GM18505 (cell line): ENCODE measurements at regions not wholly inside any gene's neighbourhood (a gene's known extent, or its start where the extent isn't known, plus 50 kb on each side); places are given as distances from the start of the nearest gene placed in this dataset.

Source experiments
- ATAC-seq: cut with Tn5 transposase; IDR thresholded peaks from one replicate; pipeline ENCODE4 v1.9.1; 2021; ENCODE audit not compliant: unreplicated experiment
- POLR2A ChIP-seq: IDR thresholded peaks from 4 replicates; pipeline ENCODE4 v1.6.1; 2011; ENCODE audit warnings: borderline replicate concordance; ENCODE audit not compliant: insufficient read depth, insufficient read length; ENCODE audit errors: extremely low read depth

GRCh38 chr3:30098243-30098642 lies 508.2 kb upstream of the TGFBR2 start:
- TF ChIP-seq POLR2A, result no peak
- ATAC-seq, result no peak

- no peak for ATAC-seq
- TF ChIP-seq POLR2A, result no peak
Measured at GRCh38 chr3:30098653-30099455, 507.5 kb upstream of the TGFBR2 start.

GRCh38 chr3:30102356-30102755 lies 504.0 kb upstream of the TGFBR2 start:
- TF ChIP-seq POLR2A, result no peak
- no peak for ATAC-seq

GRCh38 chr3:30103186-30103585 lies 503.2 kb upstream of the TGFBR2 start:
- TF ChIP-seq POLR2A, result no peak
- no peak for ATAC-seq

GRCh38 chr3:30107531-30107930 lies 498.9 kb upstream of the TGFBR2 start:
- no peak for TF ChIP-seq POLR2A
- no peak for ATAC-seq

GRCh38 chr3:30112411-30112810 lies 494.0 kb upstream of the TGFBR2 start:
- no peak for ATAC-seq
- TF ChIP-seq POLR2A, result no peak

- TF ChIP-seq POLR2A, result no peak
- ATAC-seq, result no peak
Measured at GRCh38 chr3:30112902-30113484, 493.4 kb upstream of the TGFBR2 start.

- TF ChIP-seq POLR2A, result no peak
Measured at GRCh38 chr3:30113906-30114305, 492.5 kb upstream of the TGFBR2 start.

GRCh38 chr3:30114918-30115317 lies 491.5 kb upstream of the TGFBR2 start:
- no peak for TF ChIP-seq POLR2A
- ATAC-seq, result no peak

More at GRCh38 chr3:30113906-30114305, 492.5 kb upstream of the TGFBR2 start:
- no peak for ATAC-seq

GRCh38 chr3:30122359-30122758 lies 484.0 kb upstream of the TGFBR2 start:
- ATAC-seq, result no peak
- no peak for TF ChIP-seq POLR2A

GRCh38 chr3:30123224-30123623 lies 483.2 kb upstream of the TGFBR2 start:
- no peak for ATAC-seq
- no peak for TF ChIP-seq POLR2A

GRCh38 chr3:30123755-30124154 lies 482.6 kb upstream of the TGFBR2 start:
- ATAC-seq, result no peak
- no peak for TF ChIP-seq POLR2A

GRCh38 chr3:30124435-30125370 lies 481.7 kb upstream of the TGFBR2 start:
- no peak for ATAC-seq
- no peak for TF ChIP-seq POLR2A
